ENCODE measurements at regions not wholly inside any gene's neighbourhood (a gene's known extent, or its start where the extent isn't known, plus 50 kb on each side); places are given as distances from the start of the nearest gene placed in this dataset.
"Not testable (repeated sequence)": the region's sequence is repeated elsewhere in the genome, so short reads cannot be mapped to it uniquely, and the experiment has no call there.

GRCh38 chr1:106304106-106304505 is 752.4 kb upstream of the PRMT6 start:
- DNase-seq, result no peak

- DNase-seq, result no peak
Measured at GRCh38 chr1:106319612-106320011, 736.9 kb upstream of the PRMT6 start.

GRCh38 chr1:106325600-106325999 is 730.9 kb upstream of the PRMT6 start:
- DNase-seq, result no peak

- no peak for DNase-seq
Measured at GRCh38 chr1:106344494-106344893, 712.0 kb upstream of the PRMT6 start.

GRCh38 chr1:106360252-106360651 is 696.2 kb upstream of the PRMT6 start:
- DNase-seq, result no peak

- DNase-seq, result no peak
Measured at GRCh38 chr1:106366627-106367319, 689.7 kb upstream of the PRMT6 start.

- DNase-seq, result no peak
Measured at GRCh38 chr1:106378261-106378660, 678.2 kb upstream of the PRMT6 start.

GRCh38 chr1:106380772-106381171 is 675.7 kb upstream of the PRMT6 start:
- no peak for DNase-seq

- DNase-seq, result not testable (repeated sequence)
Measured at GRCh38 chr1:106389160-106389559, 667.3 kb upstream of the PRMT6 start.

- no peak for DNase-seq
Measured at GRCh38 chr1:106393046-106393445, 663.4 kb upstream of the PRMT6 start.

- DNase-seq, result no peak
Measured at GRCh38 chr1:106396020-106396419, 660.5 kb upstream of the PRMT6 start.

- DNase-seq, result no peak
Measured at GRCh38 chr1:106398391-106398790, 658.1 kb upstream of the PRMT6 start.

GRCh38 chr1:106406114-106406513 is 650.4 kb upstream of the PRMT6 start:
- DNase-seq, result no peak

- DNase-seq, result not testable (repeated sequence)
Measured at GRCh38 chr1:106412321-106412720, 644.2 kb upstream of the PRMT6 start.

GRCh38 chr1:106435269-106435668 is 621.2 kb upstream of the PRMT6 start:
- DNase-seq, result no peak

- no peak for DNase-seq
Measured at GRCh38 chr1:106439475-106439874, 617.0 kb upstream of the PRMT6 start.

- no peak for DNase-seq
Measured at GRCh38 chr1:106447466-106447865, 609.0 kb upstream of the PRMT6 start.

- DNase-seq, result no peak
Measured at GRCh38 chr1:106456832-106457231, 599.6 kb upstream of the PRMT6 start.

GRCh38 chr1:106457368-106457767 is 599.1 kb upstream of the PRMT6 start:
- no peak for DNase-seq

GRCh38 chr1:106458866-106459265 is 597.6 kb upstream of the PRMT6 start:
- no peak for DNase-seq

GRCh38 chr1:106459418-106459817 is 597.1 kb upstream of the PRMT6 start:
- no peak for DNase-seq

GRCh38 chr1:106465666-106466065 is 590.8 kb upstream of the PRMT6 start:
- DNase-seq, result no peak

- no peak for DNase-seq
Measured at GRCh38 chr1:106480629-106481028, 575.8 kb upstream of the PRMT6 start.

GRCh38 chr1:106492880-106493279 is 563.6 kb upstream of the PRMT6 start:
- DNase-seq, result no peak

GRCh38 chr1:106494646-106495045 is 561.8 kb upstream of the PRMT6 start:
- DNase-seq, result no peak

Data from T-helper 1 cell (primary cell).